LNCAP (cell line): ENCODE measurements at regions not wholly inside any gene's neighbourhood (a gene's known extent, or its start where the extent isn't known, plus 50 kb on each side); places are given as distances from the start of the nearest gene placed in this dataset.

ENCODE experiments used
- TF ChIP-seq, protein P1 (sequence below): fragments of 450-650 bp; IDR thresholded peaks from 2 replicates; pipeline ENCODE4 v1.5.1; 2017; ENCODE audit warnings: mild to moderate bottlenecking

DNA sequence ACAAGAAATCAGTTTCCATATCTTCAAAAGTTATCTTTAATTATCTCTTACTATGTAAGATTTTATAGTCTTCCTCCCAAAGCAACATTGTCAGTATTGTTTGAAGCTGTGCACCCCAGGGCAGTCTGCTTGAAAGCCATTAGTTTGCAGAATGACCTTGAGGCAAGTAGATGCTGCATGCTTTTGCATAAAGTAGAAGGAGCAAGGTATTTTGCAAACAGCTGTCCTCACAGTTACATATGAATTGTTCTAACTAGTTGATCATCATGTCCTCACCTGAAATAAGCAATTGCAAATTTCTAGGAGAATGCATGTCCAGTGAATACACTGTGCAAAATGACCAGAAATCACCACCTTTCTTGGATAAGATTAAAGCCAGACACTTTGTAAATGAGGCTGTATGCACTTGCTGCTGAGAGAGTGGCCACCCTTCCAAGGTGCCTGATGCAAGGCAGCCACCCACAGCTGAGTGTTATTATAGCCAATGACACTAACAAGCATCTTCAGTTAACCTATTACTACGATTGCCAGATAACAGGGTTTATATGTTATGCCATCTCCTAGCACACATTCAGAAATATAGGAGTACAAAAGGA is 730.0 kb upstream of the TMEM132C start:
- TF ChIP-seq, protein P1, sequence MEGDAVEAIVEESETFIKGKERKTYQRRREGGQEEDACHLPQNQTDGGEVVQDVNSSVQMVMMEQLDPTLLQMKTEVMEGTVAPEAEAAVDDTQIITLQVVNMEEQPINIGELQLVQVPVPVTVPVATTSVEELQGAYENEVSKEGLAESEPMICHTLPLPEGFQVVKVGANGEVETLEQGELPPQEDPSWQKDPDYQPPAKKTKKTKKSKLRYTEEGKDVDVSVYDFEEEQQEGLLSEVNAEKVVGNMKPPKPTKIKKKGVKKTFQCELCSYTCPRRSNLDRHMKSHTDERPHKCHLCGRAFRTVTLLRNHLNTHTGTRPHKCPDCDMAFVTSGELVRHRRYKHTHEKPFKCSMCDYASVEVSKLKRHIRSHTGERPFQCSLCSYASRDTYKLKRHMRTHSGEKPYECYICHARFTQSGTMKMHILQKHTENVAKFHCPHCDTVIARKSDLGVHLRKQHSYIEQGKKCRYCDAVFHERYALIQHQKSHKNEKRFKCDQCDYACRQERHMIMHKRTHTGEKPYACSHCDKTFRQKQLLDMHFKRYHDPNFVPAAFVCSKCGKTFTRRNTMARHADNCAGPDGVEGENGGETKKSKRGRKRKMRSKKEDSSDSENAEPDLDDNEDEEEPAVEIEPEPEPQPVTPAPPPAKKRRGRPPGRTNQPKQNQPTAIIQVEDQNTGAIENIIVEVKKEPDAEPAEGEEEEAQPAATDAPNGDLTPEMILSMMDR, result no peak

DNA sequence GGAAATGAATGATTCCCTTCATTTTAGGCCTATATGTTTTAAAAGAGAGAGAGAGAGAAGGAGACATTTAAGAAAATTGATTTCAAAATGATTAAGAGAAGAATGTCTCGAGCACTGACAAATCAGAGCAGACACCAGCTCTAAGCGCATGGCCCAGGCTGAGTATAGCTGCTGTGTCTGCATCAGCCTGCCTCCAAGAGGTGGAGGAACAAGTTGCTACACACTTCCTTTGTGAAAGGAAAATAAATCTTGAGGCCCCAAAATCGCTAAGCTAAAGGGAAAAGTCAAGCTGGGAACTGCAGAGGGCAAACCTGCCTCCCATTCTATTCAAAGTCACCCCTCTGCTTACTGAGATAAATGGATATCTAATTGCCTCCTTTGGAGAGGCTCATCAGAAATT is 728.7 kb upstream of the TMEM132C start:
- TF ChIP-seq, protein P1, result no peak

DNA sequence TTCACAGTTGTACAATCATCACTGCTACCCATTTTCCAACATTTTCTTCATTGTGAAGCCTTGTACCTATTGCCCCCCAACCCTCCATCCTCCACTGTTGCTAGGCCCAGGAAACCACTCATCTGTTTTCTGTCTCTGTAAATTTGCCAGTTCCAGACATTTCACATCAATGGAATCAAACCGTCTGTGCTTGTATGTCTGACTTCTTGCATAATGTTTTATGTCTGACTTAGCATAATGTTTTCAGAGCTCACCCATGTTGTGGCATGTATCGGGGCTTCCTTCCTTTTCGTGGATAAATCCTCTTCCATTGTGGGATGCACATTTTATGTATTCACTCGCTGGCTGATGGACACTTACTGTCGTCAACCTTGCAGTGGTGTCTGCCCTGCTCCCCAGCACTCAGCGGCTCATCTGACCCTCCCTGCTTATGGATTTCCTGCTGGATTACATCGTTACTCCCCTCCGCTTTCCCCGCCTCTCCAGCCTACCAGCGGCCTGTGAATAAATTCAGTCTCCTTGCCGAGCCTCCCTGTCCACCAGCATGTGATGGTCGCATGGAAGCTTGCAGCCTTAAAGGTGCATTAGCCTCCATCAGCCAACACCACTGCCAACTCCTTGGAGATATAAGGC is 727.6 kb upstream of the TMEM132C start:
- TF ChIP-seq, protein P1, result no peak

DNA sequence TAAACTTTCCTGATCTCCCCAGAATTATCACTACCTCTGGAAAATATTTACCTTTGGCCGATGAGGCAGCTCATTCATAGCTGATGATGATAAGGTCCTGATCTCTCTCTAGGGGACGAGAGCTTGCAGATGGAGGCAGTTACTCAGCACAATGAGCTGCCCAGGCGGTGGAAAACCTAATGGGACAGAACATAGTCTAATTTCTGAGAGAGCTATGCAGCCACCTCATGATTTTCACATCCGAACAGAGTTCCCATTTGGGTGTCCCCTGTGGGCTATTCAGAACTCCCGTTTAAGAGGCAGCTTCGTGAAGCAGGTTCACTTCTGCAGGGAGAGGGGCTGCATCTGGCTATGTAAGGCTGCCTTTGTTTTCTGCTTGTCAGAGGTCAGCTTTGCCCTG is 724.6 kb upstream of the TMEM132C start:
- TF ChIP-seq, protein P1, result no peak

DNA sequence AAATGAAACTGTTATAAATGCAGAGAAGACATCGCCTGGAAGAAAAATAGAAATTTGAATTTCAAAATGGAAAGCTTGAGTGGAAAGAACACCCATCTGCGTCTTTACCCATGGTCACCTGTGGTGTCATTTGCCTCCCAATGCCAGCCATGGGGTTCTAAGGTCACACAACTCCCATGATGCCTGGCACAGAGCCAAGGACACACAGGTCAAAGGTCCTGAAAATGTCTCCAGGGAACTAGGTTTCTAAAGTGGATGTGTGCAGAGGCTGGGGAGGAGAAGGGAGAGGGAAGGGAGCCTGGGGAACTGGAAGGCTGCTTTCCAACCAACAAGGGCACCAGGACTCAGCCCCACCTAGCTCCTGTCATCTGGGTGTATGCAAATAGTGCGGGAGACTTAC is 724.0 kb upstream of the TMEM132C start:
- TF ChIP-seq, protein P1, result no peak

DNA sequence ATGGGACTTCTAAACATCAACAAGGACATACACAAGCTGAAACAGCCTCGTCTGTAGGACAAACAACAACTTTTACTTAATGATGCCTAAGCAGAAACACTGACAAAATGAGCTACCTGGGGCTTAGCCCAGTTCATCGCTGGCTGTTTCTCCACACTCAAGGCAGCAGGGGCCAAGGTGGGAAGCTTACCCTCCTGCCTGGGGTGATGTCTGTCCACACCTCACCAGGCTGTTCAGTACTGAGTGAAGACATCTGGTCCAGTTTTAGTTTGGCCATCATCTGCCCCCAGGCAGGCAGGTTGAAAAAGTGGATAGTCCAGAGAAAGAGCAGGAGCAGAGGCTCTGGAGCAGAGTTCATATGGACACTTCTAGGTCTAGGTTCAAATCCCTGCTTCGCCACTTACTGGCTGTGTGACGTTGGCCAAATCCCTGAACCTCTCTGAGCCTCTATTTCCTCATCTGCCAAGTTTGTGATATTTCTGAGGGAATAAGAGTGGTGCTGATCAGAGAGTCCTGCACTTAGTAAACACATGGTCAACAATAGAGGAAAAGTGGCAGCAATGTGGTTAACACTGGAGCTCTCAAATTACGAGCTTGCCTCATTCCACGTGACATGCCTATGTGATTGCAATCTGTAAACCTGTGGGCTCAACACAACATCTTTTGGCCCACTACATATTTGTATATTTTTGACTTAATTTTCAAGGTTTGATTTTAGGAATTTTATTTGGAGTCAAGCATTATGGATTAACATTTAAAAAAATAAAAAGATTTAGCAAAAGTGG is 720.1 kb upstream of the TMEM132C start:
- TF ChIP-seq, protein P1, result no peak

DNA sequence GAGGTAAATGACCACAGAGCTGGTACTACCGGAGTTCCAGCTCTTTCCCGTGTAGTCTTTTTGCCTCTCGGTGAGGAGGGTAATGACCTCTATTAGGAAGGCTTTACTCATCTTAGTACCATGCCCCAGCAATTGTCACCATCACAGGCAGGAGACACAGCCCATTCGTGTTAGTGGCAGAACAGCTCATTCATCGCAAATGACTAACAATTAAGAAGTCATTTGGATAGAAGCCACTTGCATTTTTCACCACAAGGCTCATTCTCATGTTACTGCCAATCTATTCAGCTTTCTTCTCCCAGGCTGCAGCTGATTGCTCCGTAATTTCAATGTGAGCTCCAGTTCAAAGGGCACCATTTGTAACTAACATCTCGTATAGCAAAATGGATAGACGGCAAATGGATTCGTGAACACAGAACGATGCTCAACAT is 718.8 kb upstream of the TMEM132C start:
- TF ChIP-seq, protein P1, result no peak
